ENCODE measurements at regions not wholly inside any gene's neighbourhood (a gene's known extent, or its start where the extent isn't known, plus 50 kb on each side); places are given as distances from the start of the nearest gene placed in this dataset.

DNA sequence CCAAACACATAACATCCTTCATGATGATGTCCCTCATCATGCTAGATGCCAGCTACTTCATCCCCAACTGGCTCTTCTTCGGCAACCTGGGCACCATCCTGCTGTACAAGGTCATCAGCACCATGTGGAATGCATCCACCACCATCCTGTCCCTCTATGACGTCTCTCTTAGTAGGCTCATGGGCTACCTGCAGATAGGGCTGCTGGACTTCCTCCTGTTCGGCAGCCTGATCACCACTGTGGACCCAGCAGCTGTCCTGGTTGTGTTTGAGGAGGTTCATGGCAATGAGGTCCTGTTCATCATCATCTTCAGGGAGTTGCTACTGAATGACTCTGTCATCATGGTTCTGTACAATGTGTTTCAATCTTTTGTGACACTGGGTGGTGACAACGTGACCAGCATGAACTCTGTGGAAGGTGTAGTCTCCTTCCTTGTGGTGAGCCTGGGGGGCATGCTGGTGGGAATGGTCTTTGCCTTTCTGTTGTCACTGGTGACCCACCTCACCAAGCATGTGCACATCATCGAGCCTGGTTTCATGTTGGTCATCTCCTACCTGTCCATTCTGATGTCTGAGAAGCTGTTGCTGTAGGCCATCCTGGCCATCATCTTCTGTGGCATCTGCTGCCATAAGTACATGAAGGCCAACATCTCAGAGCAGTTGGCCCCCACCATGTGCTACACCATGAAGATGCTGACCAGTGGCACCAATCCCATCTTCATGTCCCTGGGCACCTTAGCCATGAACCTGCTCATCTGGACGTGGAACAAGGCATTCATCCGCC, 120.7 kb upstream of the SERPIND1 start:
- peak in 1 of 42 donors; percentile 30 for DNase-seq
- intact Hi-C loops (cut with DNase I): no loop called here

DNA sequence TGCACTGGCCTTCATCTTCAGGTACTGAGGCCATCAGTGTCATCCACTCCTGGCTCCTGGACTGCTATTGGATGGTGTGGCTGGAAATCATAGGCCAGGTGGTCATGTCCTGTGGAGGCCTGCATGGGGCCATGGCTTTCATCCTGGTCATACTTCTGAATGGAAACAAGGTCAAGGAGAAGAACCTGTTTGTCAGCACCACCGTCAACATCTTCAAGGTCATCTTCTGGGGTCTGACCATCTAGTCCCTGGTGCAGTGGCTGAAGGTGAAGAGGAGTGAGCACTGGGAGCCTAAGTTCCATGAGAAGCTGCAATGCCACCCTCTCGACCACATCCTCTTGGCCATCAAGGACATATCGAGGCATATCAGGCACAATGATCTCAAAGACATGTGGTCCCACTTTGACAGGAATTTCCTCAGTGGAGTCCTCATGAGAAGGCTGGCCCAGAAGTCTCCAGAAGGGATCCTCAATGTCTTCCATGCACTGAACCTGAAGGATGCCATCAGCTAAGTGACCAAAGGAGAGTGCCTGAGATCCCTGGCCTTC, 120.0 kb upstream of the SERPIND1 start:
- intact Hi-C loops (cut with DNase I): no loop called here

DNA sequence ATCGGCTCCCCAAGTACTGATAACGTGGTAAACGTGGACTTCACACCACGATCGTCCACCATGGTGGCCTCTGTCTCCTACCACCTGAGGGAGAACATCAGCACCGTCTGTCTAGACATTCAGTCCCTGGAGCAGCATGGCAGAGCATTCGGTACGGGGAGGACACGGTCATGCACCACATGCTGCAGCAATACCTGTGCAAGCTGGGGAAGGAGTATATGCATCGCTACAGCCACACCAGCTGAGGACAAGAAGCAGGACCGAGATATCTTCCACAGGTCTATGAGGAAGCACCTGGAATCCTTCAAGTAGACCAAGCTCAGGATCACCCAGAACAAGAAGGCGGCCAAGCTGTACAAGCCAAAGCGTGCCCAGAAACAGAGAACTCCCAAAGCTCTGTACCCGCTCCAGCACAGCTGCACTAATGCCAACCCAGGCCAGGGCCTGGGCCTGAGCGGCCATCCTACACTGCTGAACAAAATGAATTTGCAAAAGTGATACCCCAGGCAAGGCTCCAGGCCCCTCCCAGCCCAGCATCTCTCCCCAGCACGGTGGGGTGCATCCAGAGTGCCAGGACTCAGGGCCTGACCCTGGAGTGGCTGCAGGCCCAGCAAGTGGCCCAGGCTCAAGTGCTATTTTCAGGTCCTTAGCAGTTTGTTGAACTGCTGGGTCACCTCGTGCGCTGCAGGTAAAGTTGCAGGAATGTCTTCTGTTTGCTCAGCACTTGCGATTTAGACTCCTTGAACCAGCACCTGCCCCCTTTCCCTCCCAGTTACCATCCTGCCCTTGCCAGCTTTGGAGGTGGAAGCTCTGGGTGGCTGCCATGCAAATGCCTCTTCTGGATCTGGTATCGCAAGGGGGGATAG, 119.3 kb upstream of the SERPIND1 start:
- DNase-seq: peak in 2 of 42 donors; percentile 2 to 14
- intact Hi-C loops (cut with DNase I): no loop called here

More for the DNA sequence above, 120.0 kb upstream of the SERPIND1 start:
- DNase-seq: peak in 2 of 42 donors; percentile 1 to 21

DNA sequence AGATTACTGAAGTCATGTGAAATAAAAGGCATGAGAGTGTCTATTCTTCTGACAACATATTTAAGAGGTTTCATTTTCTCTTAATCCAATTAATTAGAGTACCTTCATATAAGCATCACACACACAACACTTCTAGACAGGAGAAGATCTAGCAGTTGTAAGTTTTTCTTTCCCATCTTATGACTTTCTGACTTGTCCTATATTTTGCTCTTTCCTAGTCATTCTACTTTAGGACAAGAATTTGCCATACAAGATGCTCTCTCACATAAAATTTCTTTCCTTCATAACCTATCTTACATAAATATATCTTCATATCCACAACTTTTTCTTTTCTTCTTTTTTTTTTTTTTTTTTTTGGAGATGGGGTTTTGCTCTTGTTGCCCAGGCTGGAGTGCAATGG, 118.3 kb upstream of the SERPIND1 start:
- intact Hi-C loops (cut with DNase I): no loop called here
- no peak for DNase-seq

DNA sequence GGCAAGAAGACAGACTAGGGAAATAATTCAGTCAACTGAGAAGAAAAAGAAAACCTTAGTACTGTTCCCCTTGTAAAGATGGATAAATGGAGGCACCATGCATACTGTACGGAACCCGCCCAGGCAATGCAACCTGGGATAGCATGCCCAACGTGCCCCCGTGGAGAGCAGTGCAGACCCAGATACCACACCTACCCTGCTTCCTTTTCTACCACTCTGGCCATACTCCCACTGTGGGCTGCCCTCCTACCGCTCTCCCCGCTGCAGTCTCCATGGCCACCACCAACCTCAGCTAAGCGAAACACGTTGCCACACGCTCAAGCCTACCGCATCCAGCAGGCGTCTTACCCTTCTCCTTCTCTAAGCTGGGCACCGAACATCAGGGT, 117.4 kb upstream of the SERPIND1 start:
- peak in 1 of 42 donors; percentile 21 for DNase-seq
- intact Hi-C loops (cut with DNase I): no loop called here

DNA sequence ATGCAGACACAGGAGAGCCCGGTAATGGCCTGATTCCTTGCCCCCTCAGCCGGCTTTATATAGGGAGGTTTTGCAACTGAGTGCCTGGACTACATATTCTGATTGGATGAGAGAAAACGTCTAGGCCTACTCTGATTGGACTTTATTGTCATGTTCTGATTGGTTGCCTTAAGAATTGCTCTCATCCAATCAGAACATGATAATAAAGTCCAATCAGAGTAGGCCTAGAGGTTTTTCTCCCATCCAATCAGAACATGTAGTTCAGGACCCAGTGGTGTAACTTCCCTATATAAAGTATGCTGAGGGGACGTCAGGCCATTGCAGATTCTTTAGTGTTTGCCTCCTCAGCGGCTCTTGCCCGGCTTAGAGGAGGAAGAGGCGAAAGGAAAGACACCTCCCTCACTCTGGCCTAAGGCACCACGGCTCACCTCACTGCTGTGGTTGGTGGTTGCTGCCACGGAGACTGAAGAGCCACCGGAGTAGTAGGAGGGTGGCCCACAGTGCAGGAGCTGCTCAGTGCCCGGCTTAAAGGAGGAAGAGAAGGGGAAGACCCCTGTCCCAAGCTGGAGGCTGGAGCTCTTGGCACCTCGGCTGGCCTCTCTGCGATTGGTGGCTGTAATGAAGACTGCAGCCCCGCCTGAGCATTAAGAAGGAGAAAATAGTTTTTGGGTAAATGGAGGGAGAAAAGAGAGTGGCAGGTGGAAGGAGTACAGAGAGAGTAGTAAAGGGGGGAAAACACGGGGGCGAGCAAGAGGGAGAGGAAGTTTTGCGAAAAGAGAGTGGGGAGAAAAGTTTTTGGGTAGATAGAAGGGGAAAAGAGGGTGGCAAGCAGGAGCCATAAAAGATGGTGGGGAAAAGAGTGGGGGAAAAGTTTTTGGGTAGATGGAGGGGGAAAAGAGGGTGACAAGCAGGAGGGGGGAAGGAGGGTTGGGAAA, 116.7 kb upstream of the SERPIND1 start:
- DNase-seq: peak in 1 of 42 donors; percentile 18
- intact Hi-C loops (cut with DNase I): no loop called here

Data from head of caudate nucleus (tissue), 42 donors.